ENCODE measurements at regions not wholly inside any gene's neighbourhood (a gene's known extent, or its start where the extent isn't known, plus 50 kb on each side); places are given as distances from the start of the nearest gene placed in this dataset.
"Not testable (repeated sequence)": the region's sequence is repeated elsewhere in the genome, so short reads cannot be mapped to it uniquely, and the experiment has no call there.

DNA sequence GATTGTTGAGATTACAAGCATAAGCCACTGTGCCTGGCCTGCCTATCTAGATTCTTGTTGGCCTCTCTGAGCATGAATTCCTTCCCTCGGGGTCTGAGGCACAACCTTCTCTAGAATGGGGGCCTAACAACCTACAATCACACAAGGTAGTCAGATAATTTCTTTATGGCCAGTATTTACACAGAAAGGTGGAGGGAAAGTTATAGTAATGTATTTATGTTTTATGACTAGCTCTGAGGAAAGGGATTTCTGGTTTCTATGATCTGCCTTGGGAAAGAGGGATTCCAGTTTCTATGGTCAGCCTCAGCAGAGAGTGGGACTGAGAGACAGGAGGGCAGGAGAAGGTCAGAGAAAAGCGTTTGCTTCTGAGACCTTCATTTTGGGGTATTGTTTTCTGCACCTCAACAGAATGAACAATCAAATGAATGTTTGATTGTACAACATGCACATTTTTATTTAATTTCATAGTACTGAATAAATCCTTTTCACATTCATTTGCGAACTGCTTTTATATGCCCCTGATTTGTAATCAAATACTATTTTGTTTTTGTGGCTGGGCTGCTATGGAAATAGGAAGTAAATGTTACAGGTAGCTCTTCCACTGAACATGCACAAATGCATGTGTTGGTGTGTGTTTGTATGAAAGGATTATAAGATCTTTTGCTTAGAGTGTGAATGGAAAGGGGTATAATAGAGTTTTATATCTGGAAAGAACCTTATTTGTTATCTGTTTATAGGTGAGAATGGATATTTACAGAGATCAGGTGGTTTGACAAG, 499.7 kb upstream of the RGS6 start:
- no peak for DNase-seq (ENCODE audit: low read depth)

DNA sequence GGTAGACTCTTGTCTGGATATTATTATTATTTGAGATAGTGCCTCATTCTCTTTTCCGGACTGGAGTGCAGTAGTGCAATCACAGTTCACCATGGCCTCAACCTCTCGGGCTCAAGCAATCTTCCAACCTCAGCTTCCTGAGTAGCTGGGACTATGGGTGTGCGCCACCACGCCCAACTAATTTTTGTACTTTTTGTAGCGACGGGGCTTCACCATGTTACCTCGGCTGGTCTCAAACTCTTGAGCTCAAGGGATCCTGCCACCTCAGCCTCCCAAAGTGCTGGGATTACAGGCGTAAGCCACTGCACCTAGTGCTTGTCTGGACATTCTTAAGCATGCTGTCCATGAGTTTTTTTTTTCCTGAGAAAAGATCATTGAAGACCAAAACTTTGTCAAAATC, 498.9 kb upstream of the RGS6 start:
- no peak for DNase-seq (ENCODE audit: low read depth)

DNA sequence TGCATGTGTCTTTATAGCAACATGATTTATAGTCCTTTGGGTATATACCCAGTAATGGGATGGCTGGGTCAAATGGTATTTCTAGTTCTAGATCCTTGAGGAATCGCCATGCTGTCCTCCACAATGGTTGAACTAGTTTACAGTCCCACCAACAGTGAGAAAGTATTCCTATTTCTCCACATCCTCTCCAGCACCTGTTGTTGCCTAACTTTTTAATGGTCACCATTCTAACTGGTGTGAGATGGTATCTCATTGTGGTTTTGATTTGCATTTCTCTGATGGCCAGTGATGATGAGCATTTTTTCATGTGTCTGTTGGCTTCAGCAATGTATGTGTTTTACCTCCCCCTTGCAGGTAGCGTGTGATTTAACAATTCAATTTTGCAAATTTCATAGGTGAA, 496.6 kb upstream of the RGS6 start:
- DNase-seq (ENCODE audit: low read depth), result not testable (repeated sequence)

DNA sequence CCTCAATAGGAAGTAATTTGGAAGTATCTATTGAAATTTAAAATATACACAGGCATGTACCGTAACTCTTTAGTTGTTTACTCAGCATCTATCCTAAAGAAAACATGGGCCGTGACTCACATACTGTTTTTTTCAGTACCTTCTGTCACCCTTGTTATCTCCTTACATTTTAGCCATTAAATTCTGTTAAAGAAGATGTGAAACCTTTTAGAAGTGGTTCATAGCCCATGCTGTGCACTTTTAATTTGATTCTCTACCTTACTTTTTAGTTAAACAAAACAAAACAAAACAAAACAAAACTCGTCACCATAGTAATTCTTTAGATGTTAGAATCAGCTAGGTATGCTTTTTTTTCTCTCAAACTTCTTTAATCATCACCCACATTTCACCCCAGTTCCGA, 494.4 kb upstream of the RGS6 start:
- peak; percentile 18 for DNase-seq (ENCODE audit: low read depth)

DNA sequence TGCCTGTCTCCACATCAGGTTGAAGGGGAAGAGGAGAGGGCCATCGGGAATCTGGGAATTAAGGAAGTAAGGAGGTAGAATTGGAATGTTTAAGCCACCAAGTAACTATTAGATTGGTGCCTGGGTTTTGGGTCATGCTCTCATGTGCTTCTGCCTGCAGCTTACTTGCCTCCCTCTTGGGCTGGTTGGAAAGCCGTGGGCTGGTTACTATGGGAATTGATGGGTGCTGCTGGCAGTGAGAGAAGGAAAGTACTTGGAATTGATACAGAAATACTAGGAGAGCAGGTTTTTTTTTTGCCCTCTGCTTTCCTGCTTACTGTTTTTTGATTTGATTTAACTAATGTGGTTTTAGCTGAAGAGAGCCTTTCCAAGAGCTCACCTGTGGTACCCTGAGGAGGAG, 493.5 kb upstream of the RGS6 start:
- DNase-seq (ENCODE audit: low read depth), result peak; percentile 68

DNA sequence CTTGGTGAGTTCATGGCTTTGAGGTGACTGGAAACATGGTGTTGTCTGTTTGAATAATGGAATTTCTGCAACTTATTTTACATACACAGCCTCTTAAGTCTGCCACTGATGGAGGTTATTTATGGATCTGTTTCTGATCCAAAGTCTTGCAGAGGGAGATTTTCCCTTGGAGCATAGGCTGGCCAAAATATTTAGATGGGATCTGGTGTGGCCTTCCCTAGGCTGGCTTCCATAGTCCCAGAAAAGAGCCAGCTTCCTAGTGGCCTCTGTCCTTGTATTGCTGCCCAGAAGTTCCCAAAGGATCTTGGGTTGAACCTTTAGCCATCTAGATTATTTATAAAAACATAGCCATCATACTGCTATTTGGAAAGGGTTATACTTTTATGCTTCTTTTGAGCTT, 491.1 kb upstream of the RGS6 start:
- DNase-seq (ENCODE audit: low read depth), result no peak

DNA sequence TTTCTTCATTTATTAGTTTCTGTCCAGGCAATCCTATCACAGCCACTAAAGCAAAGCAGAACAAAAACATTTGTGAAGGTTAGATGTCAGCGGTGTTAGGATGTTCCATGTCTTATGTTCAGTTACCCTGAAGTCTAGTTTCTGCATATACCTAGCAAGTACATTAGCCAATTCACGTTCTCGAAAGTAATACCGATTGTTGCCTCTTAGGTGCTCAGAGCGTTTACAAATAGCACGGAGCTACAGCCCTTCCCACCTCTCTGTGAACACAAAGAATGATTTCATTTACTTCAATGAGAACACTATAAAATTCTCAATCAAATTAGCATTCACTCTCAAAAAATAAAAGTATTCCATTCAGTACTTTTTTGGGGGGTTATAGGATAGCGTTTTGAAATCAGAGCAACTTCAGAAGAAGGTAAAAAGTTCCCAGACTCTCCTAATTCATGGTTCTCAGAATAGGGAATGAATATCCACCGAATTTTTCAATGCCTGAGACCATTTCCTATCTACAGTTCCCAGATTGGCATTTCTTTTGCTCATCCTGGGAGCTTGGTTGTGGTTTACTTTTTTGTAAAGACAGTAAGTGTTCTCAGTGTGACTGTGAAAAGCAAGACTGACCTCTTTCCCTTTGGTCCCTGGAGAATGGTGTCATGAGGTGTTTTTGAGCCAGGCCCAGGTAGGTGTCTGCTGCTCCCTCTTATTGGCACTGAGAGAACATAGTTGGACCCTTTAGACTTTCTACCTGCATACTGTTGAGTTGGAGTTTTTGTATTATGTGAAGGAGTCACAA, 488.0 kb upstream of the RGS6 start:
- DNase-seq (ENCODE audit: low read depth), result no peak

DNA sequence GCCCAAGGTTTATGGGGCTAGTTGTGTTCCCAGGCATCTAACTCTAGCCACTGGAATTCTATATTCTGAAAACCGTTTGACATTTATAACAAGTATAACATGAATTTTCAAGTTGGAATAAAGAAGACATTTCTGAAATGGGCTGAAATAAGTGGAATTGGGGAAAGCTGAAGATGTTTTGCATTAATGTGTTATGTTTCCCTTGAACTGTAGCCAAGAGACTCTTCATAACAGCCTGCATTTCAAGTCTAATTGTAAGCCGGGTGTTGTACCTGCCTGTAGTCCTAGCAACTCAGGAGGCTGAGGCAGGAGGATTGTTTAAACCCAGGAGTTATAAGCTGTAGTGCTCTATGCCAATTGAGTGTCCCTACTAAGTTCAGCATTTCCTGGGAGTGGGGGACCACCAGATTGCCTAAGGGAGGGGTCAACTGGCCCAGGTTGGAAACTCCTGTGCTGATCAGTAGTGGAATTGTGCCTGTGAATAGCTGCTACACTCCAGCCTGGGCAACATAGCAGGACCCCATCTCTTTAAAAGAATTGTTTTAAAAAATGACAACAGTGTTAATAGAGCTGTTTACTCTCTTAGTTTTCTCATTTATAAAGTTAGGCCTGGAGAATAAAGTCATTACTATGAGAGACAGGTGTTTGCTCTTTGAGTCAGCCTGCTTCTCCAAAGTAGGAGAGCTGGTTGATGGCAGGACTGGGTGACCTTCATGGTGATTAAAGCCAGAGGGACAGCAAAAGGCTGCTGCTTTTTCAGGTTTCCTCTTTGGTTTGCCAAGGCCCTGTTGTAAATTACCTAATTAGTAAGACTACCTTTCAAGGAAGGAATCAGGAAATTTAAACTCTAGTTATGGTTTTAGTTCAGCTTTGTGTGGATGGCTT, 483.6 kb upstream of the RGS6 start:
- DNase-seq (ENCODE audit: low read depth), result peak; percentile 32

DNA sequence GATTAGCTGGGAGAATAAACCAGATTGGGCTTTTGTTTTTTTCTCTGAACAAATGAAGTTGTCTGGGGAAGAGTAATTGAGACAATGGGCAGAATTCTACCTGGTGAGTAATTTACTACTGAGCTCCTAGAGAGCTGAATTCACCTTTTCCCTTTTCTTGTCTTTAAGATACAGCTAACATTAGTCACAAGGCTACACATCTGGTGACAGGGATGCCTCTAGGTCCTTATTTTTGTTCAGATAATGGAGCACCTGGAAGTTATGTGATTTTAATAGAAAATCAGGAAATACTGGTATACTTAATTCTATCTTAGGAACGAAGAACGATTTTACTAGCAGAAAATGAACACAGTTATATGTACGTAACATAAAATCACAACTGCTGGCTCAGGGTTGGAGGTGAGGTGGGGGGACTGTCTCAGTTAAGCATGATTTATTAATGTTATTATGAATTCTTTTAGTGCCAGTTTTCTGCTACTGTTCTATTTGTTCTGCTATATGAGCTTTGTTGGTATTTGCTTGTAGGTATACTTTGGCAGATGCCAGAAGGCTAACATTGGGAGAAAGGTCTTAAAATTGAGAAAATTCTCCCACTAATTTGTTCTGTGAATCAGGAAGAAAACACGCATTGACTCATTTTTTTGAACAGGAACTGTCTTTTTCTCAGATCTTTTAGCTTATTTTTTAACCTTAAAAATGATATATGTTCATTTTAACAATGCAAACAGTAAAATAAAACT, 482.7 kb upstream of the RGS6 start:
- DNase-seq (ENCODE audit: low read depth), result no peak

DNA sequence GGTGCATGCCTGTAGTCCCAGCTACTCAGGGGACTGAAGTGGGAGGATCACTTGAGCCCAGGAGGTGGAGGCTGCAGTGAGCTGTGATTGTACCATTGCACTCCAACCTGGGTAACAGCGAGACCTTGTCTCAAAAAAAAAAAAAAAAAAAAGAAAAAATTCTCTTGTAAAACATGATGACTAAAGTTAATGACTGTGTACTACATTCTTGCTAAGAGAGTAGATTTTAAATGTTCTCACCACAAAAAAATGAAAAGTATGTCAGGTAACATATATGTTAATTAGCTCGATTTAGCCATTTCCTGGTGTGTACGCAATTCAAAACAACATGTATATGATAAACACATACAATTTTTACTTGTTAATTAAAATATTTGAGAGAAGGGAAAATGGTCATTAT, 480.7 kb upstream of the RGS6 start:
- DNase-seq (ENCODE audit: low read depth), result peak; percentile 26

DNA sequence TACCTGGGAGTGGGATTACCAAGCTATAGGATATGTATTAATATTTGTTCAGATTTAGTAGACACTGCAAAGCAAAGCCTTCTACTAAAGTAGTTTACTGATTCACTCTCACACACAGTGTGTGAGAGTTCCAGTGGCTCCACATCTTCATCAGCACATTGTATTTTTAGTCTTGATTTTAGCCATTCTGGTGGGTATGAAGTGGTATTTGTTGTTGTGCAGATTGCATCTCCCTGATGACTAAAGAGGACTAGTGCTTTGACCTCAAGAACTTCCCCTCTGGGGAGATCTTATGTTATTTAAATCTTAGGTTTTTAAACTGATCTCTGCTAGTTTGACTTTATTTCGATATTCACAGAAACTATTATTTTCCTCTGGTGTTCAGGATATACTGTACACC, 479.7 kb upstream of the RGS6 start:
- no peak for DNase-seq (ENCODE audit: low read depth)

DNA sequence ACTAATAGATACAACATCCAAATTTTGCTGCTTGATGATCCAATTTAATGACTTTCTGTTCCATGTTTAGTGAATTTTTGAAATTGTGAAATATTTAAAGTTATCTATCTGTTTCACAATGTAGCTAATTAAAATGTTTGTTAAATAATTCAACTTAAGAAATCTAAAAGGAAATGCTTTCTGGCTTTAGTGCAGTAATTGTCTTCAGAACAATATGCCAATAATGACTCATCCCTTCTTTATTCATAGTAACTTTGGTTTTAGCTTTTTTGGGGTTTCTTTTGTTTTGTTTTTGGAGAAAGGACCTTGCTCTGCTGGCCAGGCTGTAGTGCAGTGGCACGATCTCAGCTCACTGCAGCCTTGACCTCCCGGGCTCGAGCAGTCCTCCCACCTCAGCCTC, 479.2 kb upstream of the RGS6 start:
- DNase-seq (ENCODE audit: low read depth), result peak; percentile 25

DNA sequence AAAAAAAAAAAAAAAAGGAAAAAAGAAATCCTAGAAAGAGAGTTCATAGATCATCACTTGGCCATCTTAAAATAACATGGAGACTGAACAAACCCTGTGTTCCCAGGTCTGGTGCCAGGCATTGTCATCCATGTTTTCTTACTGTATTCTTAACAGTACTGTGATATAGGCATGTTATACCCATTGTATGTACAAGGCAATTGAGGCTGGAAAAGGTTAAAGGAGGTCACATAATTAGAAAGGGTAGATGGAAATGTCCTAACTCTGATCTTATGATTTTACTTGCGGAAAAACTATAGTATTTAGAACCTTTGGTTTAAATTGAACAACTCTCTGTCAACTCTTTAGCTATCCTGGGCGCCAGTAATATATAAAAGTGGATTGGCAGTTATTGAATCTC, 478.2 kb upstream of the RGS6 start:
- no peak for DNase-seq (ENCODE audit: low read depth)

DNA sequence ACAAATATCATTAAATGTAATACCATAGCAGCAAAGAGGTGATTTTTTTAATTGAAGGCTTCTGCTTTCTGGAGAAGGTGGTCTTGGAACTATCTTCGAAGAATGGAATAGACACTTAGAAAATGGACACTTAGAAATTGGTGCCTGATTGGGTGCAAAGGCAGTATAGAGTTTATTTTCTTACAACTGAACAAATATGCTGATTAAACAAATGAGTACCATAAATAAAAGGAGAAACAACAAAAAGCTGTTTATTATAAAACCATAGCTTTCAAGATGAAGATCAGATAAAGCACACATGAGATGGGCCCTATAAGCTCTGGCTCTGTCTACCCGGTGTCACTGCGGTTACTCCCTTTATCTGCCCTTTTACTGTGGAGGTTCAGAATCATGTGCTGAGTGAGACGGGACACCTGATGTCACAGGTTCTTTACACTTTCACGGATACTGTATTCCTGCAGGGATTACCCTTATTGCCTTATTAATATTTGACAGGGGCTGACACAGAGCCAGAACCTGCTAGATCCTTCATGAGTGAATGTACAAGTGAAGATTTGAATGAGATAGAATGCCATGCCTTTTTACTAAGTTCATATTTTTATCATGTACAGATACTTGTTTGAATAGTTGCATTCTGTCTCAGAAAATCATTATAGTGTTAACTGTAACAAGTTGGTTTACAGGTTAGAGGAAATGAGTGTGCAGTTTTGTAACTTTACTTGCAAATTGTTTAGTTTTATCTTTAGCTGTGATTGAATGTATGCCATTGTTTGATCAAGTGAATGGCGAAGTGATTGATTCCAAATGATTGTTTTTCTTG, 477.5 kb upstream of the RGS6 start:
- DNase-seq (ENCODE audit: low read depth), result peak; percentile 40

DNA sequence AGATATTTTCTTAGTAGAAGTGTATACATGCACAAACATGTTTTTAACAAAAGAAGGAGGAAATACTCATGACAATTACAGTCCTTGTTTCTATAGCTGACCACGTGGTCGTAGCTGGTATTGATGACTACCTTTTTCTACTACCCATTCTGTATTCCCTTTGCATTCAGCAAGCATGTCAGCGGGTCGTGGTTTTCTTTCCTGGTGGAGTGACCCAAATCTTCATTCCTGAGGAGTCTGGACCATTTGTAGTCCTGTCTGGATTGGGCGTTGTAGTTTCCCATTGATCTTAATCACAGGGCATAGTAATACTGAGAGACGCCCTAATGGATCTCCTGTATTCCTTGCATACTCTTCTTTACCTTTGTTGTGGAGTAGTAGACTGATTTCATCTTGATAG, 472.1 kb upstream of the RGS6 start:
- no peak for DNase-seq (ENCODE audit: low read depth)

DNA sequence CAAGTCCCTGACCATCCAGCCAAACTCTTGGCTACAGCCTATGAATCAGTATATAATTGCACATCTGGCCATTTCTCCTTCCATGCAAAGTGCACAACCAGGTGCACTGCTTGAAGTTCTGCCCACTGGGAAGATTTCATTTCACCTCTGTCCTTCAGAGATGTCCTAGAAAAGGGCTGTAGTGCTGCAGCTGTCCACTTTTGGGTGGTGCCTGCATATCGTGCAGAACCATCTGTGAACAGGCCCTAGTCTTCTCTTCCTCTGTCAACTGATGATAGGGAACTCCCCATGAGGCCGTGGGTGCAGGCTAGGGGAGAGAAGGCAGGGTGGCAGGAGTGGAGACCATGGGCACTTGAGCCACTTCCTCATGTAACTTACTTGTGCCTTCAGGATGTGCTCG, 470.6 kb upstream of the RGS6 start:
- DNase-seq (ENCODE audit: low read depth), result not testable (repeated sequence)

DNA sequence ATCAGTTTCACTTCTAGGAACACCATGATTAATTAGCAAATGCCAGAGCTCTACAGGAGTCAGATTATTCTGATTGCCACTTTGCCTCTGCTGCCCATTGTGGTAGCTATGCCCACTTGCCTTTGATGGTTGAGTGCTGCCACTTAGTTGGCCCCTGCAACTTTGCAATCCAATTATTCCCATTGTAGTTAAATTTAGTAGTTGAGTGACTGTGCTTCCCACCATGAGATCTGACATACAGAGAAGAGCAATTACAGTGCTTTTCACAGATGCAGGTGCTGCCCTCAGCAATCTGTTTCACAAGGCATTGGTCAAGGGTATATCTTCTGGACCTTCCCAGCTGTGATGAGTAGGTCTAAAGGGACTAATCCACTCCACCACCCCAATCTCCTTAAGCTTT, 468.4 kb upstream of the RGS6 start:
- no peak for DNase-seq (ENCODE audit: low read depth)

DNA sequence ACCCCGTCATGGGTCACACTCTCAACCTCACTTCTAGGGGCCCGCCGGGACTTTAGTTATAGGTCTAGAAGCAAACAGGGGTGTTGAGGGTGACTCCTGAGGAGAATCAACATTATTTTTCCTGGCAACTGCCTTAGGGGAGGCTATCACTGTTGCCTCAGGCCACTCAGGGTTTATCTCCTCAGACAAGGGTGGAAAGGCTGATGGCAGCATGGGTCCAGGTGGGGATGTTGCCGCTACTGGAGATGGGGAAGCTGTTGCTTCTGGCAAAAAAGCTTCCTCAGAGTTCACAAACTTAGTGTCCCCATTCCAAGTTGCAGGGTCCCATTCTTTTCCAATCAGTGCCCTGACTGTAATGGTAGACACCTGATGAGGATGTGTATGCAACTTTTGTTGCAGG, 467.4 kb upstream of the RGS6 start:
- no peak for DNase-seq (ENCODE audit: low read depth)

DNA sequence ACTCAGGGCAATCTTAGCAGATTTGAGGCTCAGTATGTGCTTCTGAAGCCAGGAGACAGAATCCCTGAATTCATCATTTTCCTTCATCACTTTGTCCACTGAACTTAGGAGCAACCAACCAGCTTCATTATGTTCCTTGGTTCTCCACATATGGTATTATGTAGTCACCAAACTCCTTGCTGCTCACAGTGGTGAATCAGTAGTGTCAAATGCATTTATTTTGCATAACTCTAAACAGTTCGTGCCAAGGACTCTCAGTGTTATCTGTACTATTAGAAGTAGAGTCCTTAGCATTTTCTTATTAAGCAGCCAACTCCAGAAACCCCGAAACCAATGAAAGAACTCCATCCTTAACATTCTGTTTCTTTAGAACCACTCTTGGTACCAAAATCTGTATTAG, 466.9 kb upstream of the RGS6 start:
- no peak for DNase-seq (ENCODE audit: low read depth)

DNA sequence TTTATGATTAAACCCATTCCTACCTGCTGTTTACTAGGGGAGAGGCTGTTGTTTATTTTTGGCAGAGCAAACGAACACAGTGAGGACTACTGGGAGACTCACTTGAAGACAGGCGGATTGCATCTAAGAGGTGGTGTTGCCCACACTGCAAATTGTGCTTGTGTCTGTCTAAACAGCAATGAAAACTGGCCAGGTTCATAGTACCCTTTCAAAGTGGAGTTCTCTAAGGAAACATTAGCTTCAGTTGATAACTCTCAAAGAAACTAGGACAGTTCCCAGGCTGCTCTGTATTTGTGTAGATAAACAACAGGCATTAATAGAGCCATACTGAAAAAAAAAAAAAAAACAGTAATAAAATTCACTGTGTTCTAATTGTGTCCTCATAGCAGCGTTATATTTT, 466.0 kb upstream of the RGS6 start:
- no peak for DNase-seq (ENCODE audit: low read depth)

DNA sequence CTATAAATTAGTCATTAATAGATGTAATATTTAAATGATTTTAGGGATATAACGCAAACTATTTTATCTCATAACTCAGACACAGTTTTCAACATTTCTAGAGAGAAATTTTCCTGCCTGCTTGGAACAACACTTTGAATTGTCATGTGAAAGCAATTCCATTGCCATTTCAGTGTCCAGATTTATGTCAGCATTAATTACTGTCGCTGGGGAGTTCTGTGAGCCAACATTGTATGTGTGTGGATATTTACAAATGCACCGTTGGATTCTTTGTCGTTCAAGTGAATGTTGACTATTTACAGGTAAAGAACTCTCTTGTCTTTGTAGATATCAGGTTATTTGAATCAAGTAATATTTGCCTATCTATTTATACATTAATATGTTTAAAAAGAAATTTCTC, 465.3 kb upstream of the RGS6 start:
- DNase-seq (ENCODE audit: low read depth), result no peak
